Natural killer cell (primary cell): ENCODE measurements at regions not wholly inside any gene's neighbourhood (a gene's known extent, or its start where the extent isn't known, plus 50 kb on each side); places are given as distances from the start of the nearest gene placed in this dataset.
A peak's percentile ranks its signal among the peaks of the same experiment; 100 is the strongest.

Experiments
- ATAC-seq, 3 donors: fragments of 150-1000 bp in 2 of 3; fragments of 200-7000 bp in 1 of 3; cut with Tn5 transposase; 1 replicate in 1 of 3; 2 replicates in 2 of 3; pipeline ENCODE4 v1.10.0; 2021; ENCODE audit warnings: mild to moderate bottlenecking in 2 of 3, moderate library complexity in 2 of 3
- DNase-seq, 2 donors: peaks; one replicate each; pipeline versions ENCODE4 v3.0.0 to v3.0.0-alpha.2; 2013 to 2021; ENCODE audit warnings: mixed read lengths in 1 of 2
- H3K27ac ChIP-seq: one replicate; pipeline ENCODE4 v1.5.1; 2013; ENCODE audit warnings: mild to moderate bottlenecking, low read length
- H3K27me3 ChIP-seq: one replicate; pipeline ENCODE4 v1.6.1; 2013; ENCODE audit warnings: low read length; ENCODE audit not compliant: control insufficient read depth, insufficient read depth
- H3K36me3 ChIP-seq: one replicate; pipeline ENCODE4 v1.6.1; 2013; ENCODE audit warnings: low read length; ENCODE audit not compliant: control insufficient read depth, insufficient read depth
- H3K4me1 ChIP-seq: one replicate; pipeline ENCODE4 v1.6.1; 2013; ENCODE audit warnings: low read length; ENCODE audit not compliant: control insufficient read depth, insufficient read depth
- H3K4me3 ChIP-seq: one replicate; pipeline ENCODE4 v1.5.1; 2013; ENCODE audit warnings: low read length
- H3K9me3 ChIP-seq: one replicate; pipeline ENCODE4 v1.6.1; 2013; ENCODE audit warnings: low read length; ENCODE audit not compliant: control insufficient read depth, insufficient read depth
- H3K27ac Mint-ChIP-seq, 2 donors: one replicate each; pipeline ENCODE4 v1.8.0; 2022; ENCODE audit warnings: mild to moderate bottlenecking in 2 of 2, mixed read lengths in 2 of 2, moderate library complexity in 1 of 2
- H3K27me3 Mint-ChIP-seq, 2 donors: one replicate each; pipeline ENCODE4 v1.8.0; 2022; ENCODE audit warnings: low read depth in 2 of 2, mixed read lengths in 2 of 2
- H3K36me3 Mint-ChIP-seq: one replicate; pipeline ENCODE4 v1.8.0; 2022; ENCODE audit warnings: mixed read lengths
- H3K4me1 Mint-ChIP-seq, 2 donors: one replicate each; pipeline ENCODE4 v1.8.0; 2022; ENCODE audit warnings: mixed read lengths in 2 of 2
- H3K4me3 Mint-ChIP-seq: one replicate; pipeline ENCODE4 v1.8.0; 2022; ENCODE audit warnings: mild to moderate bottlenecking, moderate library complexity, mixed read lengths
- H3K9me3 Mint-ChIP-seq, 2 donors: one replicate each; pipeline ENCODE4 v1.8.0; 2022; ENCODE audit warnings: mixed read lengths in 2 of 2
- CTCF ChIP-seq: fragments of 200-600 bp; IDR thresholded peaks from one replicate; pipeline ENCODE4 v1.8.0; 2022; ENCODE audit warnings: antibody characterized with exemption
- WGBS: methylation state at CpG from one replicate; pipeline ENCODE4 v1.1.7; 2013; ENCODE audit warnings: missing lambda C conversion rate; ENCODE audit not compliant: insufficient coverage; 5-methylcytosine and 5-hydroxymethylcytosine counted together
- intact Hi-C: fragments of 100-400 bp; cut with micrococcal nuclease; formaldehyde crosslinking; loops from one replicate; pipeline ENCODE4 v1.14.2; 2022

GRCh38 chr10:130360826-130361311, 224.7 kb downstream of the GLRX3 start:
- peaks cover 2 to 3% of the 10 kb centered on the region in 2 donors for H3K9me3 Mint-ChIP-seq
- H3K4me3 Mint-ChIP-seq, result no peak overlapping the region
- Histone ChIP-seq H3K27me3 (no peaks in the 10 kb centered on the region), H3K9me3 (no peaks in the 10 kb centered on the region), H3K27ac (no peak overlapping the region), H3K4me3 (no peak overlapping the region), H3K4me1 (no peaks in the 10 kb centered on the region), H3K36me3 (no peaks in the 10 kb centered on the region)
- H3K4me1 Mint-ChIP-seq, result no peaks in the 10 kb centered on the region
- no peak for DNase-seq
- 83% methylated on average over 11 of the region's 11 CpGs for WGBS
- no peaks in the 10 kb centered on the region for H3K36me3 Mint-ChIP-seq
- TF ChIP-seq CTCF, result no peak
- intact Hi-C loops, result no loop called here
- peaks cover 0 to 6% of the 10 kb centered on the region in 2 donors for H3K27me3 Mint-ChIP-seq
- no peak for ATAC-seq
- H3K27ac Mint-ChIP-seq, result no peak overlapping the region

DNA sequence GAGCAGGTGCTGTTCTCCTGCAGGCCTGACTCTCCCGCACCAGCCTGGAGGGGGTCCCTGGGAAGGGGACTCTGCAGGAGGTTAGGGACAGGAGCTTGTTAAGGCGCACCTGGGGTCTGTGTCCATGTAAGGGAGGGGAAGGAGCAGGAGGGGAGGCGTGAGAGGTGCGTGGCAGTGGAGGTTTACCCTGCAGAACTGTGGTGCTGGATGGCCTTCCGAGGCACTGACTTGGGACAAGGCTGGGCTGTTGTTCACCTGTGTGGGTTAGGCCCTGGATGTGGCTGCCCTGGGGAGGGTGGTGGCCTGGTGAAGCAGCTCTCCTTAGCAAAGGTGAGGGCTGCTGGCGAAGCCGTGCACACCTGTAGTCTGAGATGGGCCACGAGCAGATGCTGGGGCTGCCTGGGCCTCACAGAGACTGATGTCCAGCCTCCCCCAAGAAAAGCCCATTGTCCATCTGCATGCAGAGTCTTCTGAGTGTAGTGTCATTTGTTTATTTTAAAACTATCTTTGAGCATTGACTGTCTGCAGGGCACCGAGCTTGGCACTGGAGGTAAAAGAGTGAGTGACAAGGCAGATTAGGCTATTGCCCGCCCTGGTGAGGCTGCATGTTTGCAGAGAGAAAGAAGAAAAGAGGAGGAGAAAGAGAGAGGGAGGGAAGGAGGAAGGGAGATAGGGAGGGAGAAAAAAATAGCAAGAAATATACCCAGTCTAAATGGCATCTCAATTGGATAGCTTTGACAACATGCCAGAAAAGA, 225.3 kb downstream of the GLRX3 start:
- 84% methylated on average over 10 of the region's 10 CpGs for WGBS
- H3K27ac ChIP-seq, result no peak overlapping the region
- intact Hi-C loops, result no loop called here

DNA sequence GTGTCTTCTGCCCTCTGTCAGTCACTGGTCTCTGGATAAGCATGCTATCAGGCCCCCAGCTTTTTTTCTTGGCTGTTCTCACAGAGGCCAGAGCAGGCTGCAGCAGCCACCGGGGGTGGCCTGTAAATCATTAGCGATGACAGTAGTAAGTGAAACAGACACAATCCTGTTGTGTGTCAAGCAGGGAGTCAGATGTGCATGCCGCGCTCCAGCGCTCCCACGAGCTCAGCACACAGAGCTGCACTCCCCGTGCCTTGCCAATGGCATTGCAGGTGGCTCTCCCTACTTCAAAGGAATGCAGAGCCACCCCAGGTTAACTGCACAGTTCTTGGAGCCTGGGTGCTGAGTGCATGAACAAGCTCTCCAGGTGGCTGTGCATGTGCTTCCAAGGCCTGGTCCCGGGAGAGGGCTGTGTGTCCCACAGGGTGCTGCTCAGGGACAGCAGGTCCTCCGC, 226.1 kb downstream of the GLRX3 start:
- H3K27ac Mint-ChIP-seq, result no peak overlapping the region
- H3K27ac ChIP-seq, result no peak overlapping the region
- no peak for DNase-seq
- peaks cover 0 to 6% of the 10 kb centered on the region in 2 donors for H3K27me3 Mint-ChIP-seq
- no peak for TF ChIP-seq CTCF
- no peaks in the 10 kb centered on the region for H3K36me3 ChIP-seq
- H3K4me3 Mint-ChIP-seq, result no peak overlapping the region
- intact Hi-C loops, result no loop called here
- H3K27me3 ChIP-seq, result no peaks in the 10 kb centered on the region
- H3K4me1 Mint-ChIP-seq, result no peaks in the 10 kb centered on the region
- 78% methylated on average over 9 of the region's 9 CpGs for WGBS
- no peaks in the 10 kb centered on the region for H3K9me3 ChIP-seq
- peaks cover 2 to 3% of the 10 kb centered on the region in 2 donors for H3K9me3 Mint-ChIP-seq
- no peak overlapping the region for H3K4me3 ChIP-seq
- no peaks in the 10 kb centered on the region for H3K4me1 ChIP-seq
- no peaks in the 10 kb centered on the region for H3K36me3 Mint-ChIP-seq
- no peak for ATAC-seq

More for the DNA sequence above, 225.3 kb downstream of the GLRX3 start:
- H3K27ac Mint-ChIP-seq, result no peak overlapping the region
- H3K27me3 ChIP-seq, result no peaks in the 10 kb centered on the region
- H3K27me3 Mint-ChIP-seq, result peaks cover 0 to 6% of the 10 kb centered on the region in 2 donors
- H3K9me3 Mint-ChIP-seq, result peaks cover 2 to 3% of the 10 kb centered on the region in 2 donors
- H3K4me1 ChIP-seq, result no peaks in the 10 kb centered on the region
- H3K4me1 Mint-ChIP-seq, result no peaks in the 10 kb centered on the region
- no peak overlapping the region for H3K4me3 ChIP-seq
- peak in 1 of 3 donors; percentile 24 for ATAC-seq
- H3K36me3 ChIP-seq, result no peaks in the 10 kb centered on the region
- DNase-seq, result no peak
- no peak for TF ChIP-seq CTCF
- H3K36me3 Mint-ChIP-seq, result no peaks in the 10 kb centered on the region
- no peak overlapping the region for H3K4me3 Mint-ChIP-seq
- no peaks in the 10 kb centered on the region for H3K9me3 ChIP-seq
